SK-N-SH (cell line): ENCODE measurements at regions not wholly inside any gene's neighbourhood (a gene's known extent, or its start where the extent isn't known, plus 50 kb on each side); places are given as distances from the start of the nearest gene placed in this dataset.

ENCODE experiments used
- CHD2 ChIP-seq: fragments of 150-350 bp; IDR thresholded peaks from 2 replicates; pipeline ENCODE4 v1.6.1; 2018; ENCODE audit warnings: low read length; ENCODE audit not compliant: partially characterized antibody
- EP300 ChIP-seq, 2 experiments: IDR thresholded peaks; 2 replicates each; pipeline versions ENCODE4 v1.4.0 to v1.6.1; 2012; ENCODE audit warnings: borderline replicate concordance in 1 of 2, low read depth in 1 of 2, low read length in 1 of 2
- GABPA ChIP-seq: IDR thresholded peaks from 2 replicates; pipeline ENCODE4 v1.4.0; 2012; ENCODE audit warnings: low read depth, mild to moderate bottlenecking
- JUND ChIP-seq: IDR thresholded peaks from 2 replicates; pipeline ENCODE4 v1.4.0; 2012
- MXI1 ChIP-seq: IDR thresholded peaks from 2 replicates; pipeline ENCODE4 v1.6.1; 2012; ENCODE audit warnings: mild to moderate bottlenecking, low read depth, low read length, improper control_type of control experiment
- NRF1 ChIP-seq: IDR thresholded peaks from 2 replicates; pipeline ENCODE4 v1.6.1; 2012; ENCODE audit warnings: low read depth, mild to moderate bottlenecking, low read length
- RAD21 ChIP-seq: IDR thresholded peaks from 2 replicates; pipeline ENCODE4 v1.6.1; 2012; ENCODE audit warnings: mild to moderate bottlenecking, low read length
- RCOR1 ChIP-seq: fragments of 150-350 bp; IDR thresholded peaks from 2 replicates; pipeline ENCODE4 v1.6.1; 2017; ENCODE audit warnings: antibody characterized with exemption, low read length
- RFX5 ChIP-seq: IDR thresholded peaks from 2 replicates; pipeline ENCODE4 v1.6.1; 2012; ENCODE audit warnings: mild to moderate bottlenecking, improper control_type of control experiment, low read length
- TEAD4 ChIP-seq: IDR thresholded peaks from 2 replicates; pipeline ENCODE4 v1.4.0; 2012; ENCODE audit warnings: mild to moderate bottlenecking, borderline replicate concordance; ENCODE audit not compliant: insufficient read depth
- YY1 ChIP-seq: IDR thresholded peaks from 2 replicates; pipeline ENCODE4 v1.4.0; 2012; ENCODE audit warnings: low read depth, mild to moderate bottlenecking
- TF ChIP-seq, protein P1 (sequence below): fragments of 200-600 bp; sonication (generic); IDR thresholded peaks from 2 replicates; pipeline ENCODE4 v1.6.1; 2017; ENCODE audit warnings: antibody characterized with exemption, mild to moderate bottlenecking, moderate library complexity

DNA sequence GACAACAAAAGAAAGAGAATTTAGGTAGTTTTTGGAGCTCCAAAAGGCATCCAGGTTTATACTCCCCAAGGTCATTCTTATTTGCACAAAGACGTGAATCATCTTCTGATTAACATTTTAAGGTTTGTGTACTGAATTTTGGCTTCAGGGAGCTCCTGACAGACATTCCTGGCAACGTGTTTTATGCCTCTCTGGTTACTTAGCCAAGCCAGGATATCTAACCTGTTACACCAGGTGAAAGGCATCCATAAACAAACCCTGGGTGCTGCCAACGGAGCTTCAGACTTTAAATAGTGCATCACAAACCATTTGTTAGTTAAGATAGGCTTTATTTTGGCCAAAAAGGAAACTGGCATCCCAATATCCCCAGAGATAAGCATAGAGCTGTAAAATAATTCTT, 997.3 kb downstream of the ARAP2 start:
- no peak for TF ChIP-seq CHD2
- TF ChIP-seq RAD21 = no peak
- no peak for TF ChIP-seq EP300 (IDR thresholded peaks at IDR 0.05; ENCODE audit: borderline replicate concordance in 1 of 2, low read depth in 1 of 2, low read length in 1 of 2)
- TF ChIP-seq RFX5 = no peak
- TF ChIP-seq, protein P1, sequence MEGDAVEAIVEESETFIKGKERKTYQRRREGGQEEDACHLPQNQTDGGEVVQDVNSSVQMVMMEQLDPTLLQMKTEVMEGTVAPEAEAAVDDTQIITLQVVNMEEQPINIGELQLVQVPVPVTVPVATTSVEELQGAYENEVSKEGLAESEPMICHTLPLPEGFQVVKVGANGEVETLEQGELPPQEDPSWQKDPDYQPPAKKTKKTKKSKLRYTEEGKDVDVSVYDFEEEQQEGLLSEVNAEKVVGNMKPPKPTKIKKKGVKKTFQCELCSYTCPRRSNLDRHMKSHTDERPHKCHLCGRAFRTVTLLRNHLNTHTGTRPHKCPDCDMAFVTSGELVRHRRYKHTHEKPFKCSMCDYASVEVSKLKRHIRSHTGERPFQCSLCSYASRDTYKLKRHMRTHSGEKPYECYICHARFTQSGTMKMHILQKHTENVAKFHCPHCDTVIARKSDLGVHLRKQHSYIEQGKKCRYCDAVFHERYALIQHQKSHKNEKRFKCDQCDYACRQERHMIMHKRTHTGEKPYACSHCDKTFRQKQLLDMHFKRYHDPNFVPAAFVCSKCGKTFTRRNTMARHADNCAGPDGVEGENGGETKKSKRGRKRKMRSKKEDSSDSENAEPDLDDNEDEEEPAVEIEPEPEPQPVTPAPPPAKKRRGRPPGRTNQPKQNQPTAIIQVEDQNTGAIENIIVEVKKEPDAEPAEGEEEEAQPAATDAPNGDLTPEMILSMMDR = no peak
- no peak for TF ChIP-seq NRF1
- no peak for TF ChIP-seq RCOR1
- no peak for TF ChIP-seq MXI1
- TF ChIP-seq JUND = no peak
- no peak for TF ChIP-seq TEAD4
- TF ChIP-seq YY1 = no peak
- TF ChIP-seq GABPA = no peak
